Hematopoietic multipotent progenitor cell treated with erythropoietin and hydrocortisone succinate and interleukin-3 and kit ligand, for 17 days (in vitro differentiated cells): ENCODE measurements at regions not wholly inside any gene's neighbourhood (a gene's known extent, or its start where the extent isn't known, plus 50 kb on each side); places are given as distances from the start of the nearest gene placed in this dataset.
"Not testable (repeated sequence)": the region's sequence is repeated elsewhere in the genome, so short reads cannot be mapped to it uniquely, and the experiment has no call there.

Source experiments
- DNase-seq: peaks from one replicate; pipeline ENCODE4 v3.0.0-alpha.2; 2015; ENCODE audit warnings: low spot score

GRCh38 chr13:54709546-54709945 lies 1680.9 kb downstream of the OLFM4 start:
- no peak for DNase-seq

- no peak for DNase-seq
Observed at GRCh38 chr13:54733639-54734038, 1705.0 kb downstream of the OLFM4 start.

GRCh38 chr13:54737211-54737610 lies 1708.6 kb downstream of the OLFM4 start:
- not testable (repeated sequence) for DNase-seq

GRCh38 chr13:54742984-54743383 lies 1714.4 kb downstream of the OLFM4 start:
- no peak for DNase-seq

- no peak for DNase-seq
Observed at GRCh38 chr13:54744747-54745146, 1716.1 kb downstream of the OLFM4 start.

GRCh38 chr13:54750521-54750920 lies 1721.9 kb downstream of the OLFM4 start:
- DNase-seq = no peak

- no peak for DNase-seq
Observed at GRCh38 chr13:54758795-54759194, 1730.2 kb downstream of the OLFM4 start.

- DNase-seq = no peak
Observed at GRCh38 chr13:54768214-54768613, 1739.6 kb downstream of the OLFM4 start.

- no peak for DNase-seq
Observed at GRCh38 chr13:54775501-54776191, 1747.0 kb downstream of the OLFM4 start.

GRCh38 chr13:54787754-54788153 lies 1759.1 kb downstream of the OLFM4 start:
- DNase-seq = no peak

GRCh38 chr13:54799621-54800226 lies 1771.1 kb downstream of the OLFM4 start:
- no peak for DNase-seq

GRCh38 chr13:54802226-54802625 lies 1773.6 kb downstream of the OLFM4 start:
- no peak for DNase-seq

GRCh38 chr13:54805743-54806142 lies 1777.1 kb downstream of the OLFM4 start:
- no peak for DNase-seq

GRCh38 chr13:54821938-54822470 lies 1793.4 kb downstream of the OLFM4 start:
- not testable (repeated sequence) for DNase-seq

- not testable (repeated sequence) for DNase-seq
Observed at GRCh38 chr13:54829391-54830068, 1800.9 kb downstream of the OLFM4 start.

- DNase-seq = no peak
Observed at GRCh38 chr13:54836273-54836672, 1807.7 kb downstream of the OLFM4 start.

GRCh38 chr13:54841682-54842081 lies 1813.1 kb downstream of the OLFM4 start:
- no peak for DNase-seq

GRCh38 chr13:54845351-54845965 lies 1816.8 kb downstream of the OLFM4 start:
- no peak for DNase-seq

- no peak for DNase-seq
Observed at GRCh38 chr13:54852831-54853230, 1824.2 kb downstream of the OLFM4 start.

GRCh38 chr13:54859827-54860226 lies 1831.2 kb downstream of the OLFM4 start:
- DNase-seq = no peak

GRCh38 chr13:54875111-54875510 lies 1846.5 kb downstream of the OLFM4 start:
- no peak for DNase-seq

- no peak for DNase-seq
Observed at GRCh38 chr13:54879036-54879435, 1850.4 kb downstream of the OLFM4 start.

GRCh38 chr13:54884682-54885081 lies 1856.1 kb downstream of the OLFM4 start:
- no peak for DNase-seq
